ENCODE measurements at regions not wholly inside any gene's neighbourhood (a gene's known extent, or its start where the extent isn't known, plus 50 kb on each side); places are given as distances from the start of the nearest gene placed in this dataset.

GRCh38 chr16:63239065-63239570 lies 1202.9 kb upstream of the CDH8 start:
- TF ChIP-seq CTCF (conservative IDR thresholded peaks at IDR 0.05), result no peak
- no peak for TF ChIP-seq ZFX (IDR thresholded peaks at IDR 0.05)

Measured in C4-2B (cell line).